IPS DF 19.7 (cell line): ENCODE measurements at regions not wholly inside any gene's neighbourhood (a gene's known extent, or its start where the extent isn't known, plus 50 kb on each side); places are given as distances from the start of the nearest gene placed in this dataset.
"Not testable (repeated sequence)": the region's sequence is repeated elsewhere in the genome, so short reads cannot be mapped to it uniquely, and the experiment has no call there.

Source experiments
- DNase-seq: peaks from one replicate; pipeline ENCODE4 v3.0.0-alpha.2; 2013; ENCODE audit warnings: low read depth, low spot score

GRCh38 chr17:34075076-34075475 is 180.0 kb upstream of the CCL2 start:
- no peak for DNase-seq

GRCh38 chr17:34076743-34077631 is 178.1 kb upstream of the CCL2 start:
- DNase-seq = no peak

- no peak for DNase-seq
Observed at GRCh38 chr17:34081269-34081668, 173.8 kb upstream of the CCL2 start.

GRCh38 chr17:34082404-34082803 is 172.7 kb upstream of the CCL2 start:
- DNase-seq = no peak

- not testable (repeated sequence) for DNase-seq
Observed at GRCh38 chr17:34089042-34089441, 166.0 kb upstream of the CCL2 start.

- DNase-seq = no peak
Observed at GRCh38 chr17:34090593-34090992, 164.5 kb upstream of the CCL2 start.

- DNase-seq = no peak
Observed at GRCh38 chr17:34091975-34092374, 163.1 kb upstream of the CCL2 start.

- no peak for DNase-seq
Observed at GRCh38 chr17:34095106-34095505, 160.0 kb upstream of the CCL2 start.

- DNase-seq = no peak
Observed at GRCh38 chr17:34098699-34099098, 156.4 kb upstream of the CCL2 start.

GRCh38 chr17:34099859-34100515 is 155.1 kb upstream of the CCL2 start:
- DNase-seq = no peak

- DNase-seq = no peak
Observed at GRCh38 chr17:34107019-34107418, 148.1 kb upstream of the CCL2 start.

GRCh38 chr17:34110315-34110714 is 144.8 kb upstream of the CCL2 start:
- DNase-seq = no peak

GRCh38 chr17:34113089-34113488 is 142.0 kb upstream of the CCL2 start:
- no peak for DNase-seq

- no peak for DNase-seq
Observed at GRCh38 chr17:34114174-34114573, 140.9 kb upstream of the CCL2 start.

- no peak for DNase-seq
Observed at GRCh38 chr17:34116306-34116705, 138.8 kb upstream of the CCL2 start.

GRCh38 chr17:34117332-34117731 is 137.8 kb upstream of the CCL2 start:
- no peak for DNase-seq

- no peak for DNase-seq
Observed at GRCh38 chr17:34117811-34118210, 137.3 kb upstream of the CCL2 start.

GRCh38 chr17:34118564-34118963 is 136.5 kb upstream of the CCL2 start:
- DNase-seq = no peak

- DNase-seq = no peak
Observed at GRCh38 chr17:34121311-34121710, 133.8 kb upstream of the CCL2 start.

- no peak for DNase-seq
Observed at GRCh38 chr17:34122515-34122914, 132.6 kb upstream of the CCL2 start.

- no peak for DNase-seq
Observed at GRCh38 chr17:34125010-34125409, 130.1 kb upstream of the CCL2 start.

GRCh38 chr17:34125921-34126320 is 129.2 kb upstream of the CCL2 start:
- no peak for DNase-seq

- DNase-seq = no peak
Observed at GRCh38 chr17:34126496-34126895, 128.6 kb upstream of the CCL2 start.
